ENCODE measurements at regions not wholly inside any gene's neighbourhood (a gene's known extent, or its start where the extent isn't known, plus 50 kb on each side); places are given as distances from the start of the nearest gene placed in this dataset.

GRCh38 chr1:38569932-38570656 lies 289.5 kb downstream of the RRAGC start:
- no peak for DNase-seq

DNA sequence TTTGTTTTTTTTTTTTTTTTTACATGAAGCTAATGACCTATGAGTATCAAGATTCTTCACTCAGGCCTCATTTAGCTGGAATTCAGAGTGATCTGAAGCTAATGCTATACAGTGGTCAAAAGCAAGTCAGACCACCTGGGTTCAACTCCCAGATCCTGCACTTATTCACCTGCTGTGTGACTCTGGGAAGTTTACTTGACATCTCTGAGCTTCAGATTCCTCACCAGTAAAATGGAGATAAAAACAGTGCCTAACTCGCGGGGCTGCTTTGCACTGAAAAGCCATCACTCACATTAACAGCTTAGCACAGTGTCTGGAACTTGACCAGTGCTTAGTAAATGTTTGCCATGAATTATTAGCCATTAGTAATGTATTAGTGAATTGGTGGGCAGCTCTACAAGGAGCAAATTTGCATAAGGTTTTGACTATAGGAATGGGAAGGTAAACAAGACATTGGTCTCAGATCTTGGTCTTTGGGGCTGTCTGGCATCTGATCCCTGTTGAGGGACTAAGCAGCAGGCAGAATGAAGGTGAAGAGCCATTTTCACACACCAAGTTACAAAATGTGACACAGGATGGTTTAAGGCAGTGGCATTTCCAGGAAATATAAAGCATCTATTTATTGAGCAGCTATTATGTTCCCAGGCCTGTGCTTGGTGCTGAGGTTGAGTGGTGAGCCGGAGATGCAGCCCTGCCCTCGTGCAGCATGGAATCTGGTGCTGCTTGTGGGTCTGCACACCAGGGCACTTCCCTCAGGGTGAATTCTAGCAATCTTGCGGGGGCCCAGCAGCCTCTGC lies 291.3 kb downstream of the RRAGC start:
- DNase-seq = no peak

DNA sequence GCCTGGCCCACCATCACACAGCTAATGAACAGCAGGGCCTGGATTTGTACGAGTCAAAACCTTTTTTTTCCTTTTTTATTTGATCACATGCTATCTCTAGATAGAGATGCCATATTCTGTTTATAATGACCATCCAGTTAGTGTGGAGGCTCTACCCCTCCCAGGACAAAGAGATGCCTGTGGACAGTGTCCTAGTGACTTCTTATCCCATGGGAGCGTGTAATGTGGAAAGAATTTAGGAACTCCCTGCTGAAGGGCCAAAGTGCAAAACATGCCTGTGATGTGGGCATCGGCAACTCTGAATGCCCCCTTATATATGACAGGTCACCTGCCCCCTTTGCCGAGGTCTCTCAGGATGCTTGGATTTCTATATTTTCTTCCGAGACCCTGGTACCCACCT lies 292.2 kb downstream of the RRAGC start:
- DNase-seq = no peak

DNA sequence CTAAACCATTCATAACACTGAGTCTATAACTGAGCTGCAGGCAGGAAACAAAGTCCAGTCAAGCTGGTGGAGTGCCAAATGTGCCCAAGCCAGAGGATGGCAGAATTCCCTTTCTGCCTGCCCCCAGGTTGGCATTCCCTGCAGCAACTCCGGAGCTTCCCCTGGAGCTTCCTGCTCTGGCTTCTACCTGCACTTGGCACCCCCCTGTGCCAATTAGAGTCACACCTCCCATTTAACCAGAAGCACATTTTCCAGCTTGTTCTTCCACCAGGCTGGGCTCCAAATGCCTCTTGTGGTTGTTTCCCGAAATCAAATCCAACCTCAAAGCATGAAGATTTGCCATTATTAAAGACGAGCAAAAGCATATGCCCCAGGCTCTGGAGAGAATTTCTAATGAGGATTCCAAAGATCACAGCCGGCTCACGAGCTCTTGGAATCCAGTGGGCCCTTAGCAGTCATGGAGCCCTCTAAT lies 294.5 kb downstream of the RRAGC start:
- DNase-seq = no peak

DNA sequence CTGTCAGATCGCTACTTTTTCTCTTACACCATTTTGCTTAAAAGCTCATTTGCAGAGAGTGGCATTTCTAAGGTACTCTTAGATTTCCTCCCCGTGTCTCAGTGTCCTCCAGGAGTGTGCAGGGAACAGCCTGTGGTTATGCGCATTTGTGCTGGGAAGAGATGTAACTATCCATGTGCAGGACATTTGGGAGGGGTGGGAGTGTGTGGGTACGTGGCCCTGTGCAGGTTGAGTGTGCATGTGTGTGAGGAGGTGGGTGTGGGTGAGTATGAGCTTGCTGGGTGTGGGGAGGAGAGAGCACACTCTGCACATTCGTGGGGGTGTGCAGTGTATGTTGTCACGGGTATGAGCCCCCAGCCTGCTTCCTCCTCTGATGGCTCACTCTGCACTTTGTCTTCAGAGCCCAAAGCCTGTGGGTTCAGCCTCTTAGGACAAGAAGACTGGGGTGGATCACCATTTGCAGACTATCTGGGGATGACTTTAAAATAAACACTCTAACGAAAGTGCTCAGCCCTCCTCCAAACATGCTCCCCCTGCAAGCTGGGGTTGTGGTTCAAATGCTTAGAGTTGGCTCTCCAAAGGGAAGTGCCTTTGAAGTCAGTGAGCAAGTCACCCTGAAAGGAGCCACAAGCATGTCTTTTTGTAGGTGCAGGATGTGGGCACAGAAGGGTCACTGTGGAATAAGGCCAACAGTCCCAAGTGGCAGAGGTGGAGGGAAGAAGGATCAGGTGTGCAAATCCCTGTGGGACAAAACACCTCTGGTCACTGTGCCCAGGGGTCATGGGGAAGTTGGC lies 295.4 kb downstream of the RRAGC start:
- DNase-seq = no peak

DNA sequence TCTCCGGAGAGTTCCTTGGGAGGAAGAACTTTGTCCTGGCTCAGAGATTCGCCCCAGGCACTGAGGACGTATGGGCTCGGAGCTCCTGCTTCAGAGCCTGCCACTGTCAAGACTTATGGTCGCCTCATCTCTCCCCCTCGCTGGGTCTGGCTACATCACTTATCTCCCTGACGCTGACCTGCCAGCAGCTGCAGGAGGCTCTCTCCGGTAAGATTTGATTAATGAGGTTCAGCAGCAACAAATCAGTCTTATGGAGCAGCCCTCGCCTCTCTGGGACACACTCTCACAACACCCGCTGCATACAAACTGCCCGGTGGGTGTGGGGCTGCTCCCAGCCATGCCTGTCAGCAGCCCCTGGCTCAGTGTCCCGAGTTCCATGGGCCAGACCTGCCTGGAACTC lies 297.8 kb downstream of the RRAGC start:
- DNase-seq = no peak

- DNase-seq = no peak
Observed at GRCh38 chr1:38561110-38561509, 298.5 kb downstream of the RRAGC start.

- no peak for DNase-seq
Observed at GRCh38 chr1:38560457-38560856, 299.1 kb downstream of the RRAGC start.

DNA sequence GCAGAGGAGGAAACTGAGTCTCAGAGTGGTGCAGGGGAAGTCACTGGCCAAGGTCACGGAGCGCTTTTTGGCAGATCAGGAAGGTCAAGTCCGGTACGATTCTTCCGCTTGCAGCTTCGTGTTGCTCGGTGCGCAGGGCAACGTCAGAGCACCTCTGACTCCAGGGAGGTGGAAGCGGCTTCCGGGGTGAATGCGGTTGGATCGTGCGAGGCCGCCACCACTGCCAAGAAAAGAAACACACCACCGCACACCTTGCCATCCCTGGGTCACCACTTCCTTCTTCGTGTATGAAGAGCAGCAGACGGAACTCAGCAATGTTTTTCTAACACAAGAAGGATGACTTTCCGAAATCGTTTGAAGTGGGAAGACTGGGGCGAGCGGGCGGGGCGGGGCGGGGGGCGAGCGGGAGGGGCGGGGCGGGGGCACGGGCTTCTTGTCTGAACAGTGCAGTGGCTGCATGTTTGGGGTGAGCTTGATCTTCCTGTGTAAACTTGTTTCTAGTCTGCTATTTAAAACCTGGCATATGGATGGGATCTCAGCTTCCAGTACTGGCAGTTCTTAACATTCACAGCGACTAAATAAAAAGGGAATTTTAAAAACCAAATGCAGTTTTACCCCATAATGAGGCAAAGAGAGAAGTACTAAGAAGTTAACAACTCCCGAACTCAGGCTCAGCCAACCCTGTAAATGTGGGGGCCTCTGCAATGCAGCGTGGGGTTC lies 300.0 kb downstream of the RRAGC start:
- DNase-seq = peak; percentile 83 to 85

GRCh38 chr1:38558500-38559445 lies 300.8 kb downstream of the RRAGC start:
- no peak for DNase-seq

DNA sequence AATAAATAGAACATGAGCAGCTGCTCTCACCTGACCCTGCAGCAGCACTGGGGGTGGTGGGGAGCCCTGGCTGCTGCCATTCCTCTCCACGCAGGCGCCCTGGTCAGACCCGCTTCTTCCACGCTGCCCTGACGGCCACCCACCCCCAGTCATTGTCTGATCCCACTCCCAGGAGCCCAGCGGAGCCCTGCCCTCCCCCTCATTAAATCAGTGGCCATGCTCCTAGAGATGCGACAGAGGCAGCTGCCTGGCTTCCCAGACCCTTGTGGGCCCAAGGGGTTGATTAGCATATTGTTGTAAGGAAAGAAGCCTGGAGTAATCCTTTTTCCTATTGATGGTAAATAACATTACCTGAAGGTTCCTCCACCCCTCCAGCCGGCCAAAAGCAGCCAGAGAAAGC lies 301.5 kb downstream of the RRAGC start:
- DNase-seq = no peak

DNA sequence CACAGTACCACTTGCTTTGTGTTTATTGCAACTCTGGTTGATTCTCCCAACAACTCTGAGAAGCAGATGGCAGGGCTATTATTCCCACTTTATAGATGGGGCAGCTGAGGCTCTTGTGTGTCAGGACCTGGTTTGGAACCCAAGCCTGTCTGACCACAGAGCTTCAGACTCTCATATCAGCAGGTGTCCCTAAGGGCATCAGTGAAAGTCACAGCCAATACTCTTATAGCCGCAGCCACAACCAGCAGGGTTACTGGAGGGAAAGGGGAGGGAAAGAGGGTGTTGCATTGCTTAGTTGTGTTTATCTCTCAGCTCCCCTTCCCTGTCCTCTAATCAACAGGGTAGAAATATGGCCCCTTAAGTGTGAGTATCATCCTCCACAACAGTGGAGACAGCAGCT lies 304.0 kb downstream of the RRAGC start:
- DNase-seq = no peak

DNA sequence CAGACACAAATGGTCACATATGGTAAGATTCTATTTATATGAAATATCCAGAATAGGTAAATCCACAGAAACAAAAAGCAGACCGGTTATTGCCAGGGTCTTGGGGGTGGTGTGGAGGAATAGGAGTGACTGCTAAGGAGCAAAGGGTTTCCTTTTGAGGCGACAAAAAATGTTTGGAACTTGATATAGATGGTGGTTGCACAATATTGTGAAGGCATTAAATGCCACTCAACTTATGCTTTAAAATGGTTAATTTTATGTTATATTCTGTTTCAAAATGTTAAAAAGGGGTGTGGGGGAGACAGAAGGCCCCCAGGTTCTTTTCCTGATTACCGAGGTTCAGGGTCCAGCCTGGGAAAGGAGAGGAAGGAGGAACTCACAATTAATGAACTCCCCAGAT lies 304.4 kb downstream of the RRAGC start:
- DNase-seq = no peak

DNA sequence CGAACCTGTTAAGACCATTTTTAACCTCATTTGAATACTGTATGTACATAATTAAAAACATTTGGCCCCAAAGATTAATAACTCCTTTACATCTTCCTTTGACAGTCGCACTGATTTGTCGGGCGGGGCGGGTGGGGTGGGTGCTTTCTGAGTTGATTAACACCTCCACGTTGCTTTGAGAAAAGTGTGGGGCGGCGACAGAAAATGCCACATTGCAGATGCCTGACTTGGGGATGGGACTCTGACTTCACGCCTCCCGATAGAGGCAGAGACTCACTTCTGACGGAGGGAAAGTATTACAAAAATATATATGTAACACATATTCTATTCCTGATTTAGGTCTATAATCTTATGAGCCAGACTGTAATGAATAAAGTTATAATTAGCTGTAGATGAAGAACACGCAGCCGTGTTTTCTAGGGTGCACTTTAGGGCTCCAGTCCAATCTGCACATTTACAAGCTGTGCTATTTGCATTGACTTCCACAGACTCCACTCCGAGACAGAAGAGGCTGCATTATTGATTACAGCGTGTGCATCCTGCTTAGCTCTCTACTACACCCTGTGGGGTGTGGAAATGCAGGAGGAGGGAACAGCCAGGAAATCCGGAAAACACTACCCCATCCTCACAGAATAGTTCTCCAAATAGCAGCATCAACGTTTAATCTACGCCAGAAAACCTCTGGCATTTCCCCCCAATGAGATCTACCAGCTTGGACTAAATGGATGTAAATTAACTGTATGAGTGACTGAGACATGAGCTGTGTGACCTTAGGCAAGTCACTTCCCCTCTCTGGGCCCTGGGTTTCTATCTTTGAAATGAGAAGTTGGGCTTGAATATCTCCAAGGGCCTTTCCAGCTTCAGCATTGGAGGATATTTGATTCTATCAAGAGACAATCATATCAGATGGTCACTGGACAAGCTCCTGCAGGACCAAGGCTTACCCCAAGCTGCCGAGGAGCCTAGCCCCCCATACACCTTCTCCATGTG lies 308.0 kb downstream of the RRAGC start:
- DNase-seq = no peak

GRCh38 chr1:38549191-38549590 lies 310.4 kb downstream of the RRAGC start:
- no peak for DNase-seq

- DNase-seq = no peak
Observed at GRCh38 chr1:38547321-38547720, 312.3 kb downstream of the RRAGC start.

- no peak for DNase-seq
Observed at GRCh38 chr1:38546636-38547035, 312.9 kb downstream of the RRAGC start.

- DNase-seq = no peak
Observed at GRCh38 chr1:38541223-38541622, 318.3 kb downstream of the RRAGC start.

DNA sequence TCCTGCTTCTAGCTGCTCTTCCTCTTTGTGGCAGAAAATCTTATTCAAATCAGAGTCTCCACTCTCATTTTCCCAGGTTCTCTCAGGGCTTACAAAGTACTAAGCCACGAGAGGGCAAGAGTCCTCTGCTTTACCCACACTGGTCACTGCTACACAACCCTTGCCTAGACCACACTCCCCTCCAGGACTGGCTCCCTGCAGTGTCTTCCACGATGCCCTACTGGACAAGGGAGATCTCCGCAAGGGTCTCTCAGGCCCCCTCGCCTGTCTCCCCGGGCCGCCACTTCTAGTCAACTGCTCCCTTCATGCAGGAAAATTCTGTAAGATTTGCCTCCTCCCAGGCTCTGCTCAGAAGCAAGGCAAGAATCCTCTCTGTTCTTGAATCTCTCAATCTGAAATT lies 319.6 kb downstream of the RRAGC start:
- DNase-seq = no peak

DNA sequence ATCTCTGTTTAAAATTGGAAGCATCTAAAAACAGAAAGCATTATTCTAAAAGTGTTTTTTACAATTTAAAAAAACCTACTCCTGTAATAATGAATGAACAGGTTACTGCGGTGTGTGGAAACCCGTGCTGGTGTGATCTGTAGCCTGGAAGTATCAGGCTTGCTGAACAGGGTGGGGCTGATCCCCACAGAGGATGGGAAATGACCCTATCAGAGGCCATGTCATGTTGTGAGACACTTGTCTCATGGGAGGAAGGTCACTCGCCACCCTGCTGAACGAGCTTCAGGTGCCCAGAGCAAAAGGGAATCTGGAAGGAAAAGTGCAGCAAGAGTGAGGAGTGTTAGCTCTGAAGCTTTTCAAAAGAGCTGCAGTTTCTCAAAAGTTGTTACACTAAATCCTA lies 320.7 kb downstream of the RRAGC start:
- no peak for DNase-seq

All from CD4-positive, alpha-beta T cell treated with Interferon alpha-2 for 1 hour (primary cell).